SK-N-SH treated with all-trans-retinoic acid at 6 μM for 48 hours (cell line): ENCODE measurements at regions not wholly inside any gene's neighbourhood (a gene's known extent, or its start where the extent isn't known, plus 50 kb on each side); places are given as distances from the start of the nearest gene placed in this dataset.

Experiments used
- ATAC-seq: fragments of 200-7000 bp; cut with Tn5 transposase; 3 replicates; pipeline ENCODE4 v1.9.1; 2020; ENCODE audit warnings: mild to moderate bottlenecking, moderate library complexity
- ARNTL ChIP-seq: fragments of 450-650 bp; formaldehyde crosslinking; IDR thresholded peaks from 2 replicates; pipeline ENCODE4 v1.5.0; 2020; ENCODE audit warnings: low read depth, mild to moderate bottlenecking, moderate library complexity, borderline replicate concordance
- BACH2 ChIP-seq: fragments of 250-450 bp; sonication (Bioruptor Pico); IDR thresholded peaks from 2 replicates; pipeline ENCODE4 v1.9.0; 2021; ENCODE audit warnings: mild to moderate bottlenecking, borderline replicate concordance
- CREB5 ChIP-seq: fragments of 250-450 bp; sonication (Bioruptor Pico); IDR thresholded peaks from 2 replicates; pipeline ENCODE4 v1.5.1; 2020; ENCODE audit warnings: low read depth, mild to moderate bottlenecking, moderate library complexity
- CSDC2 ChIP-seq: fragments of 250-450 bp; sonication (Bioruptor Pico); IDR thresholded peaks from 2 replicates; pipeline ENCODE4 v1.5.0; 2020; ENCODE audit warnings: mild to moderate bottlenecking, moderate library complexity
- ESRRG ChIP-seq: fragments of 250-450 bp; sonication (Bioruptor Pico); IDR thresholded peaks from 2 replicates; pipeline ENCODE4 v1.6.1; 2021; ENCODE audit warnings: mild to moderate bottlenecking
- ISL1 ChIP-seq: fragments of 250-450 bp; sonication (Bioruptor Pico); IDR thresholded peaks from 2 replicates; pipeline ENCODE4 v2.1.2; 2022; ENCODE audit warnings: mild to moderate bottlenecking, moderate library complexity
- OSR1 ChIP-seq: fragments of 250-450 bp; sonication (Bioruptor Pico); IDR thresholded peaks from 2 replicates; pipeline ENCODE4 v1.8.0; 2022; ENCODE audit warnings: moderate library complexity, mild to moderate bottlenecking, inconsistent platforms
- POU6F1 ChIP-seq: fragments of 250-450 bp; sonication (Bioruptor Pico); IDR thresholded peaks from 2 replicates; pipeline ENCODE4 v1.8.0; 2021; ENCODE audit warnings: low read depth, mild to moderate bottlenecking, moderate library complexity, borderline replicate concordance
- PPARA ChIP-seq: fragments of 250-450 bp; sonication (Bioruptor Pico); IDR thresholded peaks from 2 replicates; pipeline ENCODE4 v1.5.0; 2020; ENCODE audit warnings: mild to moderate bottlenecking, borderline replicate concordance
- SNAI2 ChIP-seq: fragments of 250-450 bp; sonication (Bioruptor Pico); IDR thresholded peaks from 2 replicates; pipeline ENCODE4 v1.5.0; 2020; ENCODE audit warnings: mild to moderate bottlenecking, moderate library complexity
- TCF4 ChIP-seq: fragments of 250-450 bp; sonication (Bioruptor Pico); IDR thresholded peaks from 2 replicates; pipeline ENCODE4 v1.8.0; 2021; ENCODE audit warnings: mild to moderate bottlenecking, moderate library complexity, borderline replicate concordance
- TOX ChIP-seq: fragments of 250-450 bp; sonication (Bioruptor Pico); IDR thresholded peaks from 2 replicates; pipeline ENCODE4 v1.8.0; 2021; ENCODE audit warnings: mild to moderate bottlenecking, moderate library complexity, borderline replicate concordance
- ZC3H10 ChIP-seq: fragments of 250-450 bp; sonication (Bioruptor Pico); IDR thresholded peaks from 2 replicates; pipeline ENCODE4 v1.5.1; 2021; ENCODE audit warnings: mild to moderate bottlenecking, moderate library complexity
- ZFP3 ChIP-seq: fragments of 250-450 bp; sonication (Bioruptor Pico); IDR thresholded peaks from 2 replicates; pipeline ENCODE4 v1.5.0; 2020; ENCODE audit warnings: mild to moderate bottlenecking, moderate library complexity
- ZFP30 ChIP-seq: fragments of 450-650 bp; formaldehyde crosslinking; IDR thresholded peaks from 2 replicates; pipeline ENCODE4 v1.5.0; 2022; ENCODE audit warnings: mild to moderate bottlenecking, moderate library complexity
- ZNF565 ChIP-seq: fragments of 450-650 bp; formaldehyde crosslinking; conservative IDR thresholded peaks from 2 replicates; pipeline ENCODE4 v1.5.0; 2020; ENCODE audit warnings: low read depth, mild to moderate bottlenecking, moderate library complexity
- ZNF8 ChIP-seq: fragments of 450-650 bp; formaldehyde crosslinking; IDR thresholded peaks from 2 replicates; pipeline ENCODE4 v1.5.0; 2020; ENCODE audit warnings: mild to moderate bottlenecking, moderate library complexity
- TF ChIP-seq, protein P1 (sequence below): fragments of 250-450 bp; sonication (Bioruptor Pico); IDR thresholded peaks from 2 replicates; pipeline ENCODE4 v1.5.1; 2021; ENCODE audit warnings: mild to moderate bottlenecking, moderate library complexity

- ATAC-seq: no peak
- no peak for TF ChIP-seq ARNTL
- no peak for TF ChIP-seq ZFP30
- no peak for TF ChIP-seq SNAI2
- TF ChIP-seq ISL1 (CRISPR knock-in tag): no peak
- TF ChIP-seq ZC3H10 (CRISPR knock-in tag): no peak
- no peak for TF ChIP-seq ESRRG (CRISPR knock-in tag)
- TF ChIP-seq ZFP3 (CRISPR knock-in tag): no peak
- TF ChIP-seq POU6F1 (CRISPR knock-in tag): no peak
- TF ChIP-seq ZNF8 (CRISPR knock-in tag): no peak
- no peak for TF ChIP-seq TCF4 (CRISPR knock-in tag)
- no peak for TF ChIP-seq BACH2 (CRISPR knock-in tag)
- TF ChIP-seq TOX (CRISPR knock-in tag): no peak
- no peak for TF ChIP-seq PPARA (CRISPR knock-in tag)
- TF ChIP-seq CREB5 (CRISPR knock-in tag): no peak
- TF ChIP-seq, protein P1, sequence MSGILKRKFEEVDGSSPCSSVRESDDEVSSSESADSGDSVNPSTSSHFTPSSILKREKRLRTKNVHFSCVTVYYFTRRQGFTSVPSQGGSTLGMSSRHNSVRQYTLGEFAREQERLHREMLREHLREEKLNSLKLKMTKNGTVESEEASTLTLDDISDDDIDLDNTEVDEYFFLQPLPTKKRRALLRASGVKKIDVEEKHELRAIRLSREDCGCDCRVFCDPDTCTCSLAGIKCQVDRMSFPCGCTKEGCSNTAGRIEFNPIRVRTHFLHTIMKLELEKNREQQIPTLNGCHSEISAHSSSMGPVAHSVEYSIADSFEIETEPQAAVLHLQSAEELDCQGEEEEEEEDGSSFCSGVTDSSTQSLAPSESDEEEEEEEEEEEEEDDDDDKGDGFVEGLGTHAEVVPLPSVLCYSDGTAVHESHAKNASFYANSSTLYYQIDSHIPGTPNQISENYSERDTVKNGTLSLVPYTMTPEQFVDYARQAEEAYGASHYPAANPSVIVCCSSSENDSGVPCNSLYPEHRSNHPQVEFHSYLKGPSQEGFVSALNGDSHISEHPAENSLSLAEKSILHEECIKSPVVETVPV: no peak
- no peak for TF ChIP-seq ZNF565 (CRISPR knock-in tag)
Observed at GRCh38 chr2:108148555-108148954, 91.2 kb upstream of the SULT1C3 start.

DNA sequence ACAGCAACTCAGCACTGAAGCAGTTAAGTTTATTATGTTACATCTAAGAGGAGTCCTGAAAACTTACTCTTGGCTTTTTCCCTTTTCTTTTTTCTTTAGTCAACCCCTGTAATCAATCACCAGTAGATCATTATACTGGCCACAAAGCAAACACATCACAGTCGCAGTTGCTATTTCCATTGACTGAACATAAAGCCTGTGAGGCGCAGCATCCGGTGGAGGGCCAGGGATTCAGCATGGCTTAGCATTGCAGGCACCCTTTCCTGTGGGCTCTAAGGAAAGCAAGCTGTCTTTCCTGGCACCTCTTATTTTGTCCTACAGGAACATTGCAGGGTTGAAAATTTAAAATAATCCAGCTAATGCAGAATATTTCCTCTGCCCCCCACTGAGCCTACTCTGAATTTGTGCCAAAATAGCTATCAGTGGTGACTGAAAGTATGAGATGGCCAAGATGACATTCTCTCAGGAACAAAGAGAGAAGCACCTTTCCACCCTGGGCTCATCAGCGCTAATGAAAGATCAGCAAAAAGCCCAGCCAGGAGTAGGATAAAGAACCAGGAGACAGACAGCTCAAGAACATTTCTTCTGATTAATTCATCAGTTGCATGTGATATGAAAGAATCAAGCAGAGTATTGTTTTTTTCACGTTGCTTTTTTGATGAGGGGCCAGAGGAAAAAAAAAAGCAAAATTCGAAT is 85.3 kb upstream of the SULT1C3 start:
- peak; percentile 70 for ATAC-seq
- no peak for TF ChIP-seq ZNF565 (CRISPR knock-in tag)
- no peak for TF ChIP-seq POU6F1 (CRISPR knock-in tag)
- no peak for TF ChIP-seq CREB5 (CRISPR knock-in tag)
- TF ChIP-seq ZFP3 (CRISPR knock-in tag): no peak
- TF ChIP-seq OSR1: no peak
- no peak for TF ChIP-seq TCF4 (CRISPR knock-in tag)

DNA sequence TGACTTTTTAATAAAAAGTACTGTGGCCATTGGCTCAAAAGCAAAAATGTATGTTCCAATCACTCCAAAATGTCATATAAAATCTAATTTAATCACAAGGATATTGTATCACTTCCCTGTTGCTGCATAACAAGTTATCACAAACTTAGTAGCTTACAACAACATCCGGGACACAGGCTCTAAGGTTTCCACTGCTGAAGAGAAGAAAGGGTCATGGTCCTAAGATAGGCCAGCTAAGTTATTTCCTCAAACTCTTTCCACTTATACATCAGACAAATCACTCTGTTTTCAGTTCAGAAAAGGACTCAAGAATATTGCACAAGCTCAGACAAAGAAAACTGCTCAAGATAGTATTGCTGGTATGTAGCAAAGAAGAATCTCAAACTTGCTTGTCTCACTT is 78.5 kb upstream of the SULT1C3 start:
- no peak for TF ChIP-seq ZFP30
- no peak for TF ChIP-seq POU6F1 (CRISPR knock-in tag)
- no peak for TF ChIP-seq PPARA (CRISPR knock-in tag)
- no peak for TF ChIP-seq ZFP3 (CRISPR knock-in tag)
- no peak for TF ChIP-seq ZNF565 (CRISPR knock-in tag)
- no peak for TF ChIP-seq CSDC2 (CRISPR knock-in tag)
- TF ChIP-seq ESRRG (CRISPR knock-in tag): no peak
- TF ChIP-seq OSR1: no peak
- TF ChIP-seq, all 23 proteins: peak for 0
- no peak for ATAC-seq
